ENCODE measurements at regions not wholly inside any gene's neighbourhood (a gene's known extent, or its start where the extent isn't known, plus 50 kb on each side); places are given as distances from the start of the nearest gene placed in this dataset.

DNA sequence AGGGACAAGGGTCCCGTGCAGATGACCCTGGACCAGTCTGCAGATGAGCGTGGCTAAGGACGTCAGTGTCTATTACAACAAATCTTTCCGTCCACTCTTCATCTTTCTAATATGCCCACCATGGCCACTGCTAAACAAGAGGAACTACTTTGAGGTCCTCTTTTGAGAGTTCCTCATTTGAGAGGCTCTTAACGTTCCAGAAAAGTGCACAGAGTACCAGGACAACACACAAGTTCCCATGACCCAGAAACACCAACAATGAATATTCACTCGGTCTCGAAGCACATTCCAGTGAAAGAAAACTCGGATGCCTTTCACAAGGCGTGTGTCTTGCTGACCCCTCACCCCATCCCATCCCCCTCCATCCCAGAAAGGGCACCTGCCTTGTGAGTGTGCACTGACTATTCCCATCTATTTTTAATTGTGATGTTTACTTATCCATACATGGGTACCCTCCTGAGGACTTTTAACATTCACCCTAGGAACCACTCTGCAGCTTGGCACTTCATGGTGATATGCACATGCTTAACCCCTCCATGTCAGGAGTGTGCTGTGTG, 157.0 kb downstream of the SHANK2 start:
- DNase-seq (ENCODE audit: low read depth, low spot score) (no peak), ATAC-seq (no peak)
- CTCF ChIA-PET, result interaction anchor here (0.7 kb wide), 1 partner anchor 315 kb away, joined by 4 read pairs; no protein-coding TSS in a partner anchor
- Histone ChIP-seq H3K9me3 (ENCODE audit: control insufficient read depth, insufficient read depth, low read depth, low read length) (no peaks in the 10 kb centered on the region), H3K27me3 (ENCODE audit: control insufficient read depth, insufficient read depth, low read length) (no peaks in the 10 kb centered on the region; the same call in 1 of the 2 replicates), H3K4me1 (ENCODE audit: control insufficient read depth, insufficient read depth, low read length) (no peaks in the 10 kb centered on the region), H3K4me3 (ENCODE audit: low read depth in 2 of 2, low read length in 2 of 2) (no peak overlapping the region), H3K36me3 (ENCODE audit: control insufficient read depth, insufficient read depth, low read length) (no peaks in the 10 kb centered on the region), H3K27ac (ENCODE audit: low read length) (no peak overlapping the region)
- TF ChIP-seq SIN3A (IDR thresholded peaks at IDR 0.05; ENCODE audit: borderline replicate concordance, insufficient read depth, low read depth, low read length), result no peak
- TF ChIP-seq, protein P1, sequence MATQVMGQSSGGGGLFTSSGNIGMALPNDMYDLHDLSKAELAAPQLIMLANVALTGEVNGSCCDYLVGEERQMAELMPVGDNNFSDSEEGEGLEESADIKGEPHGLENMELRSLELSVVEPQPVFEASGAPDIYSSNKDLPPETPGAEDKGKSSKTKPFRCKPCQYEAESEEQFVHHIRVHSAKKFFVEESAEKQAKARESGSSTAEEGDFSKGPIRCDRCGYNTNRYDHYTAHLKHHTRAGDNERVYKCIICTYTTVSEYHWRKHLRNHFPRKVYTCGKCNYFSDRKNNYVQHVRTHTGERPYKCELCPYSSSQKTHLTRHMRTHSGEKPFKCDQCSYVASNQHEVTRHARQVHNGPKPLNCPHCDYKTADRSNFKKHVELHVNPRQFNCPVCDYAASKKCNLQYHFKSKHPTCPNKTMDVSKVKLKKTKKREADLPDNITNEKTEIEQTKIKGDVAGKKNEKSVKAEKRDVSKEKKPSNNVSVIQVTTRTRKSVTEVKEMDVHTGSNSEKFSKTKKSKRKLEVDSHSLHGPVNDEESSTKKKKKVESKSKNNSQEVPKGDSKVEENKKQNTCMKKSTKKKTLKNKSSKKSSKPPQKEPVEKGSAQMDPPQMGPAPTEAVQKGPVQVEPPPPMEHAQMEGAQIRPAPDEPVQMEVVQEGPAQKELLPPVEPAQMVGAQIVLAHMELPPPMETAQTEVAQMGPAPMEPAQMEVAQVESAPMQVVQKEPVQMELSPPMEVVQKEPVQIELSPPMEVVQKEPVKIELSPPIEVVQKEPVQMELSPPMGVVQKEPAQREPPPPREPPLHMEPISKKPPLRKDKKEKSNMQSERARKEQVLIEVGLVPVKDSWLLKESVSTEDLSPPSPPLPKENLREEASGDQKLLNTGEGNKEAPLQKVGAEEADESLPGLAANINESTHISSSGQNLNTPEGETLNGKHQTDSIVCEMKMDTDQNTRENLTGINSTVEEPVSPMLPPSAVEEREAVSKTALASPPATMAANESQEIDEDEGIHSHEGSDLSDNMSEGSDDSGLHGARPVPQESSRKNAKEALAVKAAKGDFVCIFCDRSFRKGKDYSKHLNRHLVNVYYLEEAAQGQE (IDR thresholded peaks at IDR 0.05; ENCODE audit: insufficient read depth in 1 of 2, low read depth in 2 of 2, low read length in 1 of 2), result no peak
- no peak for TF ChIP-seq TCF7L2 (IDR thresholded peaks at IDR 0.05; ENCODE audit: low read depth, low read length)
- TF ChIP-seq POLR2AphosphoS5 (IDR thresholded peaks at IDR 0.05; ENCODE audit: low read depth, low read length), result no peak
- TF ChIP-seq, protein P2, sequence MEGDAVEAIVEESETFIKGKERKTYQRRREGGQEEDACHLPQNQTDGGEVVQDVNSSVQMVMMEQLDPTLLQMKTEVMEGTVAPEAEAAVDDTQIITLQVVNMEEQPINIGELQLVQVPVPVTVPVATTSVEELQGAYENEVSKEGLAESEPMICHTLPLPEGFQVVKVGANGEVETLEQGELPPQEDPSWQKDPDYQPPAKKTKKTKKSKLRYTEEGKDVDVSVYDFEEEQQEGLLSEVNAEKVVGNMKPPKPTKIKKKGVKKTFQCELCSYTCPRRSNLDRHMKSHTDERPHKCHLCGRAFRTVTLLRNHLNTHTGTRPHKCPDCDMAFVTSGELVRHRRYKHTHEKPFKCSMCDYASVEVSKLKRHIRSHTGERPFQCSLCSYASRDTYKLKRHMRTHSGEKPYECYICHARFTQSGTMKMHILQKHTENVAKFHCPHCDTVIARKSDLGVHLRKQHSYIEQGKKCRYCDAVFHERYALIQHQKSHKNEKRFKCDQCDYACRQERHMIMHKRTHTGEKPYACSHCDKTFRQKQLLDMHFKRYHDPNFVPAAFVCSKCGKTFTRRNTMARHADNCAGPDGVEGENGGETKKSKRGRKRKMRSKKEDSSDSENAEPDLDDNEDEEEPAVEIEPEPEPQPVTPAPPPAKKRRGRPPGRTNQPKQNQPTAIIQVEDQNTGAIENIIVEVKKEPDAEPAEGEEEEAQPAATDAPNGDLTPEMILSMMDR (IDR thresholded peaks at IDR 0.05), result no peak
- no TSS peak for BruUV-seq (replicated peaks)
- intact Hi-C loops (cut with micrococcal nuclease; ENCODE audit: unreplicated experiment), result no loop called here
- in situ Hi-C loops (cut with HindIII; ENCODE audit: low pct_unique_long_range_greater_than_20kb, low sequenced_read_pairs), result no loop called here
- POLR2A ChIA-PET, result no interaction called here

DNA sequence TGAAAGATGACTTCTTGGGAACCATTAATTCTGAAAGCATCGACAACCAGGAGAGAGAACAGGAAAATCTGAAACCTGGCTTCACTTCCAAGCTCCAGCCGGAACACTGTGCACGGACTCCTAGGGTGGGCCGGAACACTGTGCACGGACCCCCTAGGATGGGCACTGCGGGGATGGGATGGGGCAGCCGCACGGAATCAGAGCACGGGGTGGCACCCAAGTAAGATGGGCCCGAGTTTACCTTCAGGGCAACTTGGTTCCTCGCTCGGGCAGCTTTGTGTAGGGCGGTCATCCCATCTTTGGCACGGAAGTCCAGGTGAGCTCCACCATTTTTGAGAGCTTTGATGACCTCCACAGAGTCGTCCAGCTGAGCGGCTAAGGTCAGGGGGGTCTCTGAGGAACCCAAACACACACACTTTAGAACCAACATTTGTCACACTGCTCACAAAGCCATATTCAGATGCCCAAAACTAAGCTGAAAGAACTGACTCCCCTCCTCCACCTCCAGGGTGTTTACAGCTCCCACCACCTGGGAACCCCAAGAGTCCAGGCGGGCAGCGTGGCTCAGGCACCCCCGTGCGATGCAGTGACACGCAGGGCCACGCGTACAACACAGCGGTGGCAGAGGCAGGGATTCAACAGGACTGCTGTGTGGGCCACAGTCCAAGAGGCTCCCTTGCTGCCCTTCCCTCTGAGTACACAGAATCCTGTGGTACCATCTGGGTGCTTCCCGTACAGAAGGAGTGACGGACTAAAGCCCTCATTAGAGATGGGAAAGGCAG, 157.9 kb downstream of the SHANK2 start:
- H3K27ac ChIP-seq (ENCODE audit: low read length), result no peak overlapping the region
- no peak for ATAC-seq
- H3K4me3 ChIP-seq (ENCODE audit: low read depth in 2 of 2, low read length in 2 of 2), result no peak overlapping the region
- no TSS peak for BruUV-seq (replicated peaks)
- intact Hi-C loops (cut with micrococcal nuclease; ENCODE audit: unreplicated experiment) (no loop called here), in situ Hi-C loops (cut with HindIII; ENCODE audit: low pct_unique_long_range_greater_than_20kb, low sequenced_read_pairs) (no loop called here)
- H3K27me3 ChIP-seq (ENCODE audit: control insufficient read depth, insufficient read depth, low read length), result no peaks in the 10 kb centered on the region; the same call in 1 of the 2 replicates
- ChIA-PET POLR2A (no interaction called here), CTCF (interaction anchor here (0.7 kb wide), 1 partner anchor 315 kb away, joined by 4 read pairs; no protein-coding TSS in a partner anchor)
- no peaks in the 10 kb centered on the region for H3K36me3 ChIP-seq (ENCODE audit: control insufficient read depth, insufficient read depth, low read length)
- no peaks in the 10 kb centered on the region for H3K4me1 ChIP-seq (ENCODE audit: control insufficient read depth, insufficient read depth, low read length)
- no peaks in the 10 kb centered on the region for H3K9me3 ChIP-seq (ENCODE audit: control insufficient read depth, insufficient read depth, low read depth, low read length)
- TF ChIP-seq TCF7L2 (IDR thresholded peaks at IDR 0.05; ENCODE audit: low read depth, low read length), result no peak
- TF ChIP-seq, protein P1 (IDR thresholded peaks at IDR 0.05; ENCODE audit: insufficient read depth in 1 of 2, low read depth in 2 of 2, low read length in 1 of 2), result no peak
- no peak for TF ChIP-seq POLR2AphosphoS5 (IDR thresholded peaks at IDR 0.05; ENCODE audit: low read depth, low read length)
- TF ChIP-seq SIN3A (IDR thresholded peaks at IDR 0.05; ENCODE audit: borderline replicate concordance, insufficient read depth, low read depth, low read length), result no peak
- TF ChIP-seq, protein P2 (IDR thresholded peaks at IDR 0.05), result no peak
- DNase-seq (ENCODE audit: low read depth, low spot score), result no peak
